HG03025 (cell line): ENCODE measurements at regions not wholly inside any gene's neighbourhood (a gene's known extent, or its start where the extent isn't known, plus 50 kb on each side); places are given as distances from the start of the nearest gene placed in this dataset.

Experiments used
- ATAC-seq: cut with Tn5 transposase; IDR thresholded peaks from one replicate; pipeline ENCODE4 v1.9.1; 2021; ENCODE audit warnings: mild to moderate bottlenecking, moderate library complexity; ENCODE audit not compliant: unreplicated experiment, low FRiP score

DNA sequence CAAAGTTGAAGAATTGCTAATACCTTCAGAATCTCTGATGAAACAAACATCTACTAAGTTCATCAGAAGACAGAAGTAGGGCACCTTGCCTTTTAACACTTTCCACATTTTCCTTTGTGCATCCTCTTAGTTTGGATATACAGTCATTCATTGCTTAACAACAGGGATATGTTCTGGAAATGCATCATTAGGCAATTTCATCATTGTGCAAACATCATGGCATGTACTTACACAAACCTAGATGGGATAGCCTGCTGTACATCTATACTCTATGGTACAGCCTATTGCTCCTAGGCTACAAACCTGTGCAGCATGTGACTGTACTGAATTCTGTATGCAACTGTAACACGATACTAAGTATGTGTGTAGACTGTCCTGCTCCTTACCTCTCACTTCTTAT lies 169.8 kb downstream of the SUCLA2 start:
- ATAC-seq, result no peak

DNA sequence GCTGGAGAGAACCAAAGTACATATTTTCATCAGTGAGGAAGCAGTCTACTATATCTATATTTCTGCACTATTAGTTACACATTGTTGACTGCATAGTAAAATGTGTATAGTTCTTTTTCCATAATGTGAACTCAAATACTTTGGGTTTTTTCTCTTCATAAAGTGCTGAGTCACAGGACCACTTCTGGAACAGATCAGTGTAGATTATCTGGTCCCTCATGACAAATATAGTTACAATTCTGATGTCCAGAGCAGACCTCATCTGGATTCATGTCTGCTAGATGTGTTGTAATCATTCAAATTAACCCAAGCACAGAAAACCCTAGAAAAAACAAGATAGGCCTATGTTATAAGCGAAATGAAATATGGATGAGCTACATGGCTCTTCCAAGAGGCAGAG lies 171.4 kb downstream of the SUCLA2 start:
- no peak for ATAC-seq

DNA sequence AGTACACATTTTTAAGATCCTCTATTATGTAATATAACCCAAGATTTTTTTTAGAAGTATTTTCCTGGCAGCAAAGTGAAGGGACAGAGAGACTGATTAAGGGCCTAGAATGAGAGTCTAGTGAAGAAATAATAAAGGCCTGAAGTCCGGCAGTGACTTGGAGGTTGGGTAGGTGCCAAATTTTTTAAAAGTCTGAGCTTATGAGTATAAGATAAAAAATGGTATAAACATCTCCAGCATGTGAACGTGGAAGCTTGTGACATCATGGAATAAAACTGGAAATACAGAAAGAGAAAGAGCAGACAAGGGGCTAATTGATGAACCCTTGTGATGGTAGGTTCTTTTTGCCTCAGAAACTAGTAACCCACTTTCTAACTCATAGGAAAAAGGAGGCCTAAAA lies 174.6 kb downstream of the SUCLA2 start:
- ATAC-seq, result no peak

GRCh38 chr13:47822036-47822435 lies 179.0 kb downstream of the SUCLA2 start:
- ATAC-seq, result no peak

DNA sequence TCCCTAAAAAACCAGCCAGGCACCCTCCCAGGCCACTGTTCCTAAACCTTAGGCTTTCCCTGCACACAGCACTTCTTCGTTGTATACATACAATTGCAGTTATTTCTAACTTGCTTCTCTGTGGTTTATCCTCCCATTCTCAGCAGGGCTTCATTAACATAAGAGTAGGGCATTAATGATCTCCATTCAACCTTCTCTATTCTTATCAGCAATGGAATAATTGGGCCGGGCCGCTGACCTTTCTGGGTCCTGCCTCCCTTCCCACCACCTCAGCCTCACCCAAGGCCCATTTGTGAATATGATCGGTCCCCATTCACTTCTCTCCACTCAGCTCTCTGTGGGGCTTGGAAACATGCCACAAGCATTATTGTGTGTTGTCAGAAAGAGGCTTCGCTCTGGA lies 184.2 kb downstream of the SUCLA2 start:
- ATAC-seq, result no peak

- ATAC-seq, result no peak
Measured at GRCh38 chr13:47813718-47814117, 187.4 kb downstream of the SUCLA2 start.

DNA sequence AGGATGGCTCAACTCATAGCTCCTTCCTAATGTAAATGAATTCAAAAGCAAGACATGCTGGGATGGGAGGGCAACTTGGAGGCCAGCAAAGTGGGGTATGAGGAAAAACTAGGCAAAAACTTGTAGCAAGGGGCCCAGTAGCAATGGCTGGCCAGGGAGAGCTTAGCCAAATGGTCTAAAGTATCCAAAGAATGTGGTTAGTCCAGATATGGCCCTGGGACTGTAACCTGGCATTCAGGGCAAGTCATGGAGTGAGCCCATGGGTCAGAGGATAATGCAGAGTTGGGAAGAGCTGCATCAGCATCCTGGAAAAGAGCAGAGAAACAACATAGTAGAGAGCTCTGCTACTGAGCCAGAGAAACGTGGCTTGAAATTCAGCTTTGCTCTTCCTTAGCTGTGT lies 191.7 kb downstream of the SUCLA2 start:
- no peak for ATAC-seq

GRCh38 chr13:47803131-47803530 lies 197.9 kb downstream of the SUCLA2 start:
- ATAC-seq, result no peak

DNA sequence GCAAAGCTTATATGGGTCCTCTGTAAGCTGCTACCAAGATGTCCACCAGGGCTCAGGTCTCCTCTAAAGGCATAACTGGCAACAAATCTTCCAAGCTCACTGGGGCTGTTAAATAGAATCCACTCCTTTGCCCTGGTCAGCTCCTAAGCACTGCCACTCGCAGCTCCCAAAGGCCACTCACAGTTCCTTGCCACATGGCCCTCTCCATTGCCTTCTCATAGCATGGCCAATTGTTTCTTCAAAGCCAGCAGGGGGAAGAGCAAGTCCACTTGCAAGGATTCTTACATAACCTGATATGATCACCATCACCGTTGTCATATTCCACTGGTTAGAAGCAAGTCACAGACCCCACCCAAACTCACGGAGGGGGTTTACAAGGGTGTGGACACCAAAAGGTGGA lies 199.5 kb downstream of the SUCLA2 start:
- no peak for ATAC-seq

DNA sequence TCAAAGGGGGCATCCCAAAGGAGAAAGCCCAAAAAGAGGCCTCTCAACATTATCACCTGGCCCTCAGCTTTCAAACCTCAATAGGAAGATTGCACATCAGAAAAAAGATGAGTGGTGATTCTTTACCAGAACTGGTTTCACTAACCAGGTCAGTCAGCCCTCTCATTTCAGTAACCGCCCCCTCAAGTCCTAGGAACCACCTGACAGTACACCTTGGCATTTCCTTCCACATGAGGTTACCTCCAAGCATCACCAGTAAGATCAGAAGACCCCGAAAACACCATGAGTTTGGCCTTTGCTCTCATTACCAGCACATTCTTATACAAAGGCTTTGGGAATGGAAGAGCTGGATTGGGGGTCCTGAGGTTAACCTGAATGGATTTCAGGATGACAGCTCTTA lies 200.5 kb downstream of the SUCLA2 start:
- no peak for ATAC-seq

DNA sequence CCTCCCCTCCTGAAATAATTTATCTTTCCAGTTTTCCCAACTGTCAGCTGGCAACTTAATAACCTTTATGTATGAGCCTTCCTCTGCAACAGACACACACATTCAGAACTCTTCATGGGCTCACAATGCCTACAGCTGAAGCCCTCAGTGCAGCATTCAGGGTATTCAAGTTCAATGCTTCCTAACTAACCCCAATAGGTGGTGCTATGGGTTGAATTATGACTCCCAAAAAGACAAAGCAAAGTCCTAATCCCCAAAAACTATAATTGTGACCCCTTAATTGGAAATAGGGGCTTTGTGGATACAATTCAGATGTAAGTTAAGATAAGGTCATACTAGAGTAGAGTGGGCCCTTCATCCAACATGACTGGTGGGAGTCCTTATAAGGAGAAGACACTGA lies 202.2 kb downstream of the SUCLA2 start:
- no peak for ATAC-seq

DNA sequence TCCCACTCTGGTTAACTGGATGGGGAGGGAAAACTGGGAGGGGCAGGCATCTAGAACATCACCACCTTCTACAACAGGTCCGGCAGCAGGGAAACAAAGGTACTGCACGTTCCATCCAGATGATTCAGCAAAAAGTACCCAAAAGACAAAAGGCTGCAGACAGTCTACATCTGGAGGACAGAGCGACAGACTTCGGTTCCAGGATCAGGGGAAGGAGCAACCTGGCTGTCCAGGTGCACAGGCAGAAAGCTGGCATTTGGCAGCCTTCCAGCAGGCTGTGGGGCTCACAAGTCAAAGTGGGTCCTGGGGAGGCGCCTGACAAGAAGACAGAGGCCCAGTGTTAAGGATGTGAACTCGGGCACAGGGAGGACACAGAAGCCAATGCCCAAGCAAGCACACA lies 202.9 kb downstream of the SUCLA2 start:
- no peak for ATAC-seq

GRCh38 chr13:47796816-47797215 lies 204.3 kb downstream of the SUCLA2 start:
- no peak for ATAC-seq

GRCh38 chr13:47794963-47795362 lies 206.1 kb downstream of the SUCLA2 start:
- ATAC-seq, result no peak

- ATAC-seq, result no peak
Measured at GRCh38 chr13:47790755-47791154, 210.3 kb downstream of the SUCLA2 start.

GRCh38 chr13:47788844-47789243 lies 212.2 kb downstream of the SUCLA2 start:
- no peak for ATAC-seq

GRCh38 chr13:47774671-47774994 lies 226.4 kb downstream of the SUCLA2 start:
- ATAC-seq, result no peak

- ATAC-seq, result no peak
Measured at GRCh38 chr13:47764817-47765216, 236.3 kb downstream of the SUCLA2 start.

- no peak for ATAC-seq
Measured at GRCh38 chr13:47757466-47758080, 243.5 kb downstream of the SUCLA2 start.

DNA sequence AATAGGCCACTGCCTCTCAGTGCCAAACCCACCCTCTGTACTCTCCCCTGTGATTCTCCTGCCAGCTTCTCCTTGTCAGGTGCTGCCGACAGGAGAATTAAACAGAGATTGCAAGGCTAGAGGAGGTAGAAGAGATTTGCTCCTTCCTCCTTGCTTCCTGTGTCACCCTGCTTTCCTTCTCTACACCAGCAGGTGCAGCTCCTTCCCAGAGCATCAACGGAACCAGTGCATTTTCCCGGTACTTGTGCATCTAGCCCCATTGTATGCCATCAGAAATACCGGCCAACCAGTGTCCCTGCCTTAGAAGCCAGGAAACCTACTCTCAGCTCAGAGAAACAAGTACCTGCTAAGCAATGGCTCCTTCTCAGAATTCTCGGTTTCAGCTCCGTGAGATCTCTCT lies 253.2 kb downstream of the SUCLA2 start:
- no peak for ATAC-seq

DNA sequence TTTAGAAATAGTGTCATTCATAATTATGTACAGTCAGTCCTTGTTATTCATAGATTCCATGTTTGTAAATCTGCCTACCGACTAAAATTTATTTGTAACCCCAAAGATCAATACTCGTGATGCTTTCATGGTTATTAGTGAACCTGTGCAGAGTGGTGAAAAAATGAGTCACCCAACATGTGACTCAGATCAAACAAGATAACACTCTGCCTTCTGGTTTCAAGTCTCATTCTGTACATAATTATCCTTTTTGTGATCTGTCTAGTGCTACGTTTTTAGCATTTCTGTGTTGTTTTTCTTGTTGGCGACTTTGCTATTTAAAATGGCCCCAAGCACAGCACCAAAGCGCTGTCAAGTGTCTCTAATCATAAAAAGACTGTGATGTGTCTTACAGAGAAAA lies 274.7 kb downstream of the SUCLA2 start:
- ATAC-seq, result no peak

GRCh38 chr13:47723898-47724297 lies 277.2 kb downstream of the SUCLA2 start:
- no peak for ATAC-seq

GRCh38 chr13:47719164-47719563 lies 281.9 kb downstream of the SUCLA2 start:
- no peak for ATAC-seq
